ENCODE measurements at regions not wholly inside any gene's neighbourhood (a gene's known extent, or its start where the extent isn't known, plus 50 kb on each side); places are given as distances from the start of the nearest gene placed in this dataset.

DNA sequence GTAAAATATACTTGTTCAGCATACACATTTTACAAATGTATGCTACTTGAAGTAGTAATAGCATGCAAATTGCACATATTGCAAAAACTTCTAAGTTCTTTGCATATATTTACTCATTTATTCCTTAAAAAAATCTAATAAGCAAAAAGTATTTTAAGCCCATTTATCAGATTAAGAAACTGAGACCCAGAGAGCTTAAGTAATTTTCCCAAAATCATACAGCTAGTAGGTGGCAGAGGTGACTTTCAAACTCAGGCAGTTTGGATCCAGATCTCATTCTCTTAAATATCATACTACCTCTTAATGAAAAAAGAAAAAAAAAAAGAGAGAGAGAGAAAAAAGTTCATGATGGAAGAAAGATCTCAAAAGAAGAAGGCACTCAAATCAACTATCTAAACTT is 157.9 kb downstream of the RPS12 start:
- DNase-seq (no peak), ATAC-seq (ENCODE audit: insufficient read depth, low FRiP score) (no peak)
- Histone ChIP-seq H3K9me3 (ENCODE audit: control insufficient read depth in 4 of 4, insufficient read depth in 3 of 4, low read length in 3 of 4) (no peaks in the 10 kb centered on the region), H3K36me3 (ENCODE audit: control insufficient read depth in 4 of 4, insufficient read depth in 4 of 4, low read length in 4 of 4) (no peaks in the 10 kb centered on the region), H3K27me3 (ENCODE audit: control insufficient read depth in 3 of 3, insufficient read depth in 3 of 3, low read length in 2 of 3) (no peaks in the 10 kb centered on the region), H3K27ac (ENCODE audit: low read depth in 1 of 2, low read length in 1 of 2) (no peak overlapping the region), H3K4me3 (no peak overlapping the region), H3K4me1 (ENCODE audit: control insufficient read depth in 5 of 5, insufficient read depth in 5 of 5, low read length in 5 of 5) (peaks cover 0 to 12% (median 1%) of the 10 kb centered on the region in 5 donors), H3K9ac (ENCODE audit: insufficient read depth in 1 of 2, low read length in 2 of 2) (no peak overlapping the region)
- no peak for TF ChIP-seq CTCF (IDR thresholded peaks at IDR 0.05; ENCODE audit: control extremely low read depth, extremely low read depth)

- Histone ChIP-seq H3K4me3 (no peak overlapping the region), H3K36me3 (ENCODE audit: control insufficient read depth in 4 of 4, insufficient read depth in 4 of 4, low read length in 4 of 4) (no peaks in the 10 kb centered on the region), H3K27me3 (ENCODE audit: control insufficient read depth in 3 of 3, insufficient read depth in 3 of 3, low read length in 2 of 3) (no peaks in the 10 kb centered on the region), H3K4me1 (ENCODE audit: control insufficient read depth in 5 of 5, insufficient read depth in 5 of 5, low read length in 5 of 5) (peaks cover 0 to 12% (median 0%) of the 10 kb centered on the region in 5 donors), H3K9me3 (ENCODE audit: control insufficient read depth in 4 of 4, insufficient read depth in 3 of 4, low read length in 3 of 4) (no peaks in the 10 kb centered on the region), H3K27ac (ENCODE audit: low read depth in 1 of 2, low read length in 1 of 2) (no peak overlapping the region), H3K9ac (ENCODE audit: insufficient read depth in 1 of 2, low read length in 2 of 2) (no peak overlapping the region)
- 60 to 78% methylated on average over 3 of the region's 3 CpGs for whole genome bisulfite sequencing, 2 donors
- ATAC-seq (ENCODE audit: insufficient read depth, low FRiP score), result no peak
- no peak for TF ChIP-seq CTCF (IDR thresholded peaks at IDR 0.05; ENCODE audit: control extremely low read depth, extremely low read depth)
- DNase-seq, result peak in 1 of 3 donors; percentile 29
These were observed 158.6 kb downstream of the RPS12 start for GRCh38 chr6:132972971-132973370.

- no peak for TF ChIP-seq CTCF (IDR thresholded peaks at IDR 0.05; ENCODE audit: control extremely low read depth, extremely low read depth)
- Histone ChIP-seq H3K27ac (ENCODE audit: low read depth in 1 of 2, low read length in 1 of 2) (no peak overlapping the region), H3K9me3 (ENCODE audit: control insufficient read depth in 4 of 4, insufficient read depth in 3 of 4, low read length in 3 of 4) (no peaks in the 10 kb centered on the region), H3K4me3 (no peak overlapping the region), H3K4me1 (ENCODE audit: control insufficient read depth in 5 of 5, insufficient read depth in 5 of 5, low read length in 5 of 5) (peaks cover 0 to 12% (median 0%) of the 10 kb centered on the region in 5 donors), H3K9ac (ENCODE audit: insufficient read depth in 1 of 2, low read length in 2 of 2) (no peak overlapping the region), H3K27me3 (ENCODE audit: control insufficient read depth in 3 of 3, insufficient read depth in 3 of 3, low read length in 2 of 3) (no peaks in the 10 kb centered on the region), H3K36me3 (ENCODE audit: control insufficient read depth in 4 of 4, insufficient read depth in 4 of 4, low read length in 4 of 4) (no peaks in the 10 kb centered on the region)
- 50 to 62% methylated on average over 3 of the region's 3 CpGs for WGBS, 2 donors
- peak in 2 of 3 donors; percentile 50 to 59 for DNase-seq
- ATAC-seq (ENCODE audit: insufficient read depth, low FRiP score), result no peak
These were observed 159.2 kb downstream of the RPS12 start for GRCh38 chr6:132973514-132973993.

DNA sequence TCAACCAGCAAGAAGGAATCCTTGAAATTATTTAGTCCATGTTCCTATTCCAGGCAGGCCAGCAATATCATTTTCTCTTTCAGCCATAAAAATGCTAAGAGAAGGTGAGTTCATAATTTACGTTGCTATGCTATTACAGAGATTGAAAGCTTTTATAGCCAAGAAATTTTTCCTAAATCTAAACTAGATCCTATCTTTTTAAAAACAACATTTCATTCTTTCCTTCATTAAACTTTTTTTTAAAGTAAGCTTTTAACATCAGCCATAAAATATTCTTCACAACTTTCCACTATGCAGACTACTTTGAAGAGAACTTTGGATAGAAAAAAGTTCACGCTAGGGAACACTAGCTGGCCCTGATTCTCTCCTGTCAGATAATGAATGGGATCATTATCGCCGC is 159.8 kb downstream of the RPS12 start:
- 82 to 83% methylated on average over 4 of the region's 4 CpGs for WGBS, 2 donors
- Histone ChIP-seq H3K4me3 (no peak overlapping the region), H3K9me3 (ENCODE audit: control insufficient read depth in 4 of 4, insufficient read depth in 3 of 4, low read length in 3 of 4) (no peaks in the 10 kb centered on the region), H3K9ac (ENCODE audit: insufficient read depth in 1 of 2, low read length in 2 of 2) (no peak overlapping the region), H3K27ac (ENCODE audit: low read depth in 1 of 2, low read length in 1 of 2) (no peak overlapping the region), H3K27me3 (ENCODE audit: control insufficient read depth in 3 of 3, insufficient read depth in 3 of 3, low read length in 2 of 3) (no peaks in the 10 kb centered on the region), H3K36me3 (ENCODE audit: control insufficient read depth in 4 of 4, insufficient read depth in 4 of 4, low read length in 4 of 4) (no peaks in the 10 kb centered on the region), H3K4me1 (ENCODE audit: control insufficient read depth in 5 of 5, insufficient read depth in 5 of 5, low read length in 5 of 5) (peaks cover 0 to 12% (median 0%) of the 10 kb centered on the region in 5 donors)
- TF ChIP-seq CTCF (IDR thresholded peaks at IDR 0.05; ENCODE audit: control extremely low read depth, extremely low read depth), result no peak
- DNase-seq, result no peak
- ATAC-seq (ENCODE audit: insufficient read depth, low FRiP score), result no peak
